Upper lobe of left lung (tissue), 6 donors: ENCODE measurements at regions not wholly inside any gene's neighbourhood (a gene's known extent, or its start where the extent isn't known, plus 50 kb on each side); places are given as distances from the start of the nearest gene placed in this dataset.
"Not testable (repeated sequence)": the region's sequence is repeated elsewhere in the genome, so short reads cannot be mapped to it uniquely, and the experiment has no call there.

Experiments
- ATAC-seq, 2 donors: fragments of 200-7000 bp; cut with Tn5 transposase; one replicate each; pipeline ENCODE4 v1.9.1; 2022; ENCODE audit warnings: mild to moderate bottlenecking in 2 of 2, moderate library complexity in 2 of 2; ENCODE audit not compliant: low FRiP score in 2 of 2
- DNase-seq, 2 donors: peaks; one replicate each; pipeline ENCODE4 v3.0.0-alpha.2; 2019 to 2020
- H3K27ac ChIP-seq, 4 donors: fragments of 200-600 bp; sonication (generic); one replicate each; pipeline ENCODE4 v1.5.1; 2016 to 2019
- H3K27me3 ChIP-seq, 4 donors: fragments of 200-600 bp; sonication (generic); one replicate each; pipeline ENCODE4 v1.5.1; 2017 to 2019
- H3K36me3 ChIP-seq, 4 donors: fragments of 200-600 bp; sonication (generic); one replicate each; pipeline ENCODE4 v1.5.1; 2016 to 2019
- H3K4me1 ChIP-seq, 4 donors: fragments of 200-600 bp; sonication (generic); one replicate each; pipeline ENCODE4 v1.5.1; 2018 to 2019
- H3K4me3 ChIP-seq, 4 donors: fragments of 200-600 bp; sonication (generic); one replicate each; pipeline ENCODE4 v1.5.1; 2017 to 2019; ENCODE audit warnings: mild to moderate bottlenecking in 2 of 4, moderate library complexity in 1 of 4
- H3K9me3 ChIP-seq, 4 donors: fragments of 200-600 bp; sonication (generic); one replicate each; pipeline ENCODE4 v1.5.1; 2018 to 2019
- EP300 ChIP-seq, 4 donors: sonication (generic); formaldehyde crosslinking; IDR thresholded peaks; one replicate each; pipeline ENCODE4 v1.5.1; 2017; ENCODE audit warnings: antibody characterized with exemption in 4 of 4, control low read depth in 2 of 4
- POLR2A ChIP-seq, 4 donors: fragments of 450-650 bp; IDR thresholded peaks; one replicate each; pipeline ENCODE4 v1.5.1; 2016 to 2017; ENCODE audit warnings: antibody characterized with exemption in 4 of 4, mild to moderate bottlenecking in 2 of 4
- POLR2AphosphoS5 ChIP-seq, 2 donors: sonication (generic); formaldehyde crosslinking; IDR thresholded peaks; one replicate each; pipeline ENCODE4 v1.5.1; 2017; ENCODE audit warnings: antibody characterized with exemption in 2 of 2
- WGBS, 2 donors: methylation state at CpG; one replicate each; pipeline ENCODE4 v1.1.5; 2017 to 2018; 5-methylcytosine and 5-hydroxymethylcytosine counted together
- TF ChIP-seq, protein P1 (sequence below), 6 experiments: fragments of 450-650 bp in 4 of 6; fragments of 200-600 bp in 2 of 6; sonication (generic) in 2 of 6; IDR thresholded peaks; one replicate each; pipeline ENCODE4 v1.5.1; 2016 to 2019; ENCODE audit warnings: antibody characterized with exemption in 6 of 6
- donor health status: DM: no; HTN: no; CAD: no; lungs with moderate emphysema.
- donor health status: DM: no; HTN: yes; CAD: no; lungs with severe emphysema.

GRCh38 chr10:8405596-8405995 is 351.1 kb downstream of the GATA3 start:
- TF ChIP-seq POLR2A (IDR thresholded peaks at IDR 0.05) (no peak), POLR2AphosphoS5 (IDR thresholded peaks at IDR 0.05) (no peak), EP300 (IDR thresholded peaks at IDR 0.05) (no peak)
- TF ChIP-seq, protein P1, sequence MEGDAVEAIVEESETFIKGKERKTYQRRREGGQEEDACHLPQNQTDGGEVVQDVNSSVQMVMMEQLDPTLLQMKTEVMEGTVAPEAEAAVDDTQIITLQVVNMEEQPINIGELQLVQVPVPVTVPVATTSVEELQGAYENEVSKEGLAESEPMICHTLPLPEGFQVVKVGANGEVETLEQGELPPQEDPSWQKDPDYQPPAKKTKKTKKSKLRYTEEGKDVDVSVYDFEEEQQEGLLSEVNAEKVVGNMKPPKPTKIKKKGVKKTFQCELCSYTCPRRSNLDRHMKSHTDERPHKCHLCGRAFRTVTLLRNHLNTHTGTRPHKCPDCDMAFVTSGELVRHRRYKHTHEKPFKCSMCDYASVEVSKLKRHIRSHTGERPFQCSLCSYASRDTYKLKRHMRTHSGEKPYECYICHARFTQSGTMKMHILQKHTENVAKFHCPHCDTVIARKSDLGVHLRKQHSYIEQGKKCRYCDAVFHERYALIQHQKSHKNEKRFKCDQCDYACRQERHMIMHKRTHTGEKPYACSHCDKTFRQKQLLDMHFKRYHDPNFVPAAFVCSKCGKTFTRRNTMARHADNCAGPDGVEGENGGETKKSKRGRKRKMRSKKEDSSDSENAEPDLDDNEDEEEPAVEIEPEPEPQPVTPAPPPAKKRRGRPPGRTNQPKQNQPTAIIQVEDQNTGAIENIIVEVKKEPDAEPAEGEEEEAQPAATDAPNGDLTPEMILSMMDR (IDR thresholded peaks at IDR 0.05) = no peak
- H3K27me3 ChIP-seq = no peaks in the 10 kb centered on the region
- ATAC-seq (no peak), DNase-seq (no peak)
- H3K9me3 ChIP-seq = no peaks in the 10 kb centered on the region
- WGBS, 2 donors = 62 to 68% methylated on average over 6 of the region's 6 CpGs
- no peak overlapping the region for H3K4me3 ChIP-seq
- no peaks in the 10 kb centered on the region for H3K4me1 ChIP-seq
- no peak overlapping the region for H3K27ac ChIP-seq
- H3K36me3 ChIP-seq = no peaks in the 10 kb centered on the region

GRCh38 chr10:8407501-8408021 is 353.1 kb downstream of the GATA3 start:
- no peaks in the 10 kb centered on the region for H3K4me1 ChIP-seq
- TF ChIP-seq POLR2A (IDR thresholded peaks at IDR 0.05) (no peak), POLR2AphosphoS5 (IDR thresholded peaks at IDR 0.05) (no peak), EP300 (IDR thresholded peaks at IDR 0.05) (no peak)
- TF ChIP-seq, protein P1 (IDR thresholded peaks at IDR 0.05) = no peak
- H3K27me3 ChIP-seq = no peaks in the 10 kb centered on the region
- no peak for DNase-seq
- no peak overlapping the region for H3K27ac ChIP-seq
- H3K9me3 ChIP-seq = no peaks in the 10 kb centered on the region
- H3K36me3 ChIP-seq = no peaks in the 10 kb centered on the region
- ATAC-seq = no peak
- no peak overlapping the region for H3K4me3 ChIP-seq

DNA sequence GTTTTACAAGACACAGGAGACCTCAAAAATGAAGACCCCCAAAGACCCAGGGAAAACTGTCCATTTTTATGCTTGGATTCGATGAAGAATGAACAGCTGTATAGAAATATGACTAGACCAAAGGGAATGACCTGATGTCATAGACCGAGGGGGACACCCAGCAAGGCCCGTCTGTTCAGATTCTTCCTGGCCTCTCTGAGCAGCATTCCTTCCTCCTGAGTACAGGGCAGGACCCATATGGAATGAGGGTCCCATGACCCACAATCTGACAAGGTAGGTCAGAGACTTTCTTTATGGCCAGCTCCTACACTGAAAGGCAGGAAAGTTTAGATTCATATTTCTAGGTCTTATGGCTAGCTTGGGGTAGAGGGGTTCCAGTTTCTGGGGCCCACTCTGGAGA is 356.0 kb downstream of the GATA3 start:
- no peak overlapping the region for H3K4me3 ChIP-seq
- no peaks in the 10 kb centered on the region for H3K9me3 ChIP-seq
- H3K4me1 ChIP-seq = no peaks in the 10 kb centered on the region
- no peaks in the 10 kb centered on the region for H3K27me3 ChIP-seq
- TF ChIP-seq EP300 (IDR thresholded peaks at IDR 0.05) (no peak), POLR2A (IDR thresholded peaks at IDR 0.05) (no peak)
- no peak for DNase-seq
- H3K27ac ChIP-seq = no peak overlapping the region
- H3K36me3 ChIP-seq = no peaks in the 10 kb centered on the region
- 84% methylated on average over 3 of the region's 3 CpGs for WGBS, 2 donors
- no peak for ATAC-seq

DNA sequence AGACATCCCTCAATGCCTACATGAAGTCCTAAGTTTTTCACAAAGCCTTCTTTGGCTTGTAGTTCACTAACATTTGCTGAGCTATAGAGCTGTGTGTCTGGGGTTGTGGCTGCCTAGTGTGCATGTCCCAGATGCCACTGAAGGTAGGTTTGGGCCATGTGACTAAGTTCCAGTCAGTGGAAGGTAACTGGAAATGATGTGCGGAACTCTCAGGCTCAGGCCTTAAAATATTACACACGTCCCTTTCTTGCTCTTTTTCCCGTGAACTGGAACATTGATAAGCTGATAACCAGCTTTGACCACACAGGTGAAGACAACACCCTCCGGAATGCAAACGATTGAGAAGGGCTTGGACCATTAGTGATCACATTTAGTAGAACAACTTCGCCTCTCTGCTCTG is 358.1 kb downstream of the GATA3 start:
- H3K9me3 ChIP-seq = no peaks in the 10 kb centered on the region

GRCh38 chr10:8415029-8415428 is 360.5 kb downstream of the GATA3 start:
- not testable (repeated sequence) for H3K4me3 ChIP-seq, H3K9me3 ChIP-seq, H3K27me3 ChIP-seq, DNase-seq, H3K4me1 ChIP-seq, H3K36me3 ChIP-seq, ATAC-seq, H3K27ac ChIP-seq
- WGBS, 2 donors = 90 to 94% methylated on average over 2 of the region's 2 CpGs

More for the DNA sequence above, 358.1 kb downstream of the GATA3 start:
- no peak for ATAC-seq
- TF ChIP-seq EP300 (IDR thresholded peaks at IDR 0.05) = no peak
- no peak for TF ChIP-seq POLR2A (IDR thresholded peaks at IDR 0.05)
- TF ChIP-seq, protein P1 (IDR thresholded peaks at IDR 0.05) = no peak
- TF ChIP-seq POLR2AphosphoS5 (IDR thresholded peaks at IDR 0.05) = no peak
- H3K36me3 ChIP-seq = no peaks in the 10 kb centered on the region
- no peaks in the 10 kb centered on the region for H3K27me3 ChIP-seq
- H3K27ac ChIP-seq = no peak overlapping the region
- H3K4me1 ChIP-seq = no peaks in the 10 kb centered on the region
- H3K4me3 ChIP-seq = no peak overlapping the region
- WGBS, 2 donors = 76 to 82% methylated on average over 6 of the region's 6 CpGs
- no peak for DNase-seq

- ATAC-seq (no peak), DNase-seq (no peak)
- 33 to 45% methylated on average over 8 of the region's 8 CpGs for WGBS, 2 donors
Measured at GRCh38 chr10:8416192-8416701, 361.8 kb downstream of the GATA3 start.

More at GRCh38 chr10:8416192-8416701, 361.8 kb downstream of the GATA3 start:
- TF ChIP-seq, protein P1 (IDR thresholded peaks at IDR 0.05) = no peak
- TF ChIP-seq POLR2AphosphoS5 (IDR thresholded peaks at IDR 0.05) (no peak), POLR2A (IDR thresholded peaks at IDR 0.05) (no peak), EP300 (IDR thresholded peaks at IDR 0.05) (no peak)
- no peaks in the 10 kb centered on the region for H3K4me1 ChIP-seq
- H3K36me3 ChIP-seq = no peaks in the 10 kb centered on the region
- no peaks in the 10 kb centered on the region for H3K9me3 ChIP-seq
- H3K4me3 ChIP-seq = no peak overlapping the region
- H3K27ac ChIP-seq = no peak overlapping the region
- H3K27me3 ChIP-seq = no peaks in the 10 kb centered on the region
